KMS-11 (cell line): ENCODE measurements at regions not wholly inside any gene's neighbourhood (a gene's known extent, or its start where the extent isn't known, plus 50 kb on each side); places are given as distances from the start of the nearest gene placed in this dataset.

Source experiments
- H2AFZ ChIP-seq: fragments of 200-600 bp; sonication (generic); 2 replicates; pipeline ENCODE4 v1.6.1; 2016; ENCODE audit warnings: antibody characterized with exemption, mixed run types, low read depth
- H3K27ac ChIP-seq: fragments of 200-600 bp; sonication (generic); 2 replicates; pipeline ENCODE4 v1.6.1; 2016; ENCODE audit warnings: mild to moderate bottlenecking, mixed run types
- H3K27me3 ChIP-seq: fragments of 200-600 bp; sonication (generic); 2 replicates; pipeline ENCODE4 v1.6.1; 2017; ENCODE audit warnings: mild to moderate bottlenecking, low read depth, mixed run types, moderate library complexity; ENCODE audit not compliant: insufficient read depth
- H3K36me3 ChIP-seq: fragments of 200-600 bp; sonication (generic); 2 replicates; pipeline ENCODE4 v1.6.1; 2017; ENCODE audit warnings: mild to moderate bottlenecking, mixed run types; ENCODE audit not compliant: insufficient read depth
- H3K4me1 ChIP-seq: fragments of 200-600 bp; sonication (generic); 2 replicates; pipeline ENCODE4 v1.6.1; 2016; ENCODE audit warnings: mild to moderate bottlenecking, low read depth, mixed run types; ENCODE audit not compliant: poor library complexity, severe bottlenecking
- H3K4me2 ChIP-seq: fragments of 200-600 bp; sonication (generic); 2 replicates; pipeline ENCODE4 v1.7.0; 2016; ENCODE audit warnings: mild to moderate bottlenecking, mixed run types
- H3K4me3 ChIP-seq: fragments of 200-600 bp; sonication (generic); IDR thresholded peaks from 2 replicates; pipeline ENCODE4 v1.6.1; 2017; ENCODE audit warnings: low read depth, low read length, mixed read lengths; ENCODE audit not compliant: insufficient read depth
- H3K79me2 ChIP-seq: fragments of 200-600 bp; sonication (generic); 2 replicates; pipeline ENCODE4 v1.6.1; 2016; ENCODE audit warnings: low read depth, mixed run types; ENCODE audit not compliant: insufficient read depth
- H3K9ac ChIP-seq: fragments of 200-600 bp; sonication (generic); 2 replicates; pipeline ENCODE4 v1.6.1; 2016; ENCODE audit warnings: mild to moderate bottlenecking, mixed run types
- H4K20me1 ChIP-seq: fragments of 200-600 bp; sonication (generic); 2 replicates; pipeline ENCODE4 v1.6.1; 2016; ENCODE audit warnings: mild to moderate bottlenecking, mixed run types; ENCODE audit not compliant: insufficient read depth
- TF ChIP-seq, protein P1 (sequence below): fragments of 200-600 bp; sonication (generic); conservative IDR thresholded peaks from 2 replicates; pipeline ENCODE4 v1.6.1; 2017; ENCODE audit warnings: low read depth, mild to moderate bottlenecking, antibody characterized with exemption, low read length, moderate library complexity, mixed read lengths

GRCh38 chr15:48031466-48031865, 89.3 kb upstream of the SLC24A5 start:
- H3K36me3 ChIP-seq = no peaks in the 10 kb centered on the region
- no peak overlapping the region for H2AFZ ChIP-seq
- no peak overlapping the region for H3K4me3 ChIP-seq
- no peak overlapping the region for H3K9ac ChIP-seq
- no peaks in the 10 kb centered on the region for H4K20me1 ChIP-seq
- H3K27me3 ChIP-seq = no peaks in the 10 kb centered on the region
- no peaks in the 10 kb centered on the region for H3K4me1 ChIP-seq
- H3K79me2 ChIP-seq = no peaks in the 10 kb centered on the region
- TF ChIP-seq, protein P1, sequence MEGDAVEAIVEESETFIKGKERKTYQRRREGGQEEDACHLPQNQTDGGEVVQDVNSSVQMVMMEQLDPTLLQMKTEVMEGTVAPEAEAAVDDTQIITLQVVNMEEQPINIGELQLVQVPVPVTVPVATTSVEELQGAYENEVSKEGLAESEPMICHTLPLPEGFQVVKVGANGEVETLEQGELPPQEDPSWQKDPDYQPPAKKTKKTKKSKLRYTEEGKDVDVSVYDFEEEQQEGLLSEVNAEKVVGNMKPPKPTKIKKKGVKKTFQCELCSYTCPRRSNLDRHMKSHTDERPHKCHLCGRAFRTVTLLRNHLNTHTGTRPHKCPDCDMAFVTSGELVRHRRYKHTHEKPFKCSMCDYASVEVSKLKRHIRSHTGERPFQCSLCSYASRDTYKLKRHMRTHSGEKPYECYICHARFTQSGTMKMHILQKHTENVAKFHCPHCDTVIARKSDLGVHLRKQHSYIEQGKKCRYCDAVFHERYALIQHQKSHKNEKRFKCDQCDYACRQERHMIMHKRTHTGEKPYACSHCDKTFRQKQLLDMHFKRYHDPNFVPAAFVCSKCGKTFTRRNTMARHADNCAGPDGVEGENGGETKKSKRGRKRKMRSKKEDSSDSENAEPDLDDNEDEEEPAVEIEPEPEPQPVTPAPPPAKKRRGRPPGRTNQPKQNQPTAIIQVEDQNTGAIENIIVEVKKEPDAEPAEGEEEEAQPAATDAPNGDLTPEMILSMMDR = no peak
- no peak overlapping the region for H3K27ac ChIP-seq
- H3K4me2 ChIP-seq = no peak overlapping the region

- Histone ChIP-seq H3K4me2 (no peak overlapping the region), H3K4me3 (no peak overlapping the region), H2AFZ (no peak overlapping the region), H4K20me1 (no peaks in the 10 kb centered on the region), H3K9ac (no peak overlapping the region), H3K79me2 (no peaks in the 10 kb centered on the region), H3K27me3 (no peaks in the 10 kb centered on the region), H3K4me1 (no peaks in the 10 kb centered on the region), H3K36me3 (no peaks in the 10 kb centered on the region), H3K27ac (no peak overlapping the region)
- TF ChIP-seq, protein P1 = no peak
Observed at GRCh38 chr15:48031973-48032372, 88.8 kb upstream of the SLC24A5 start.

DNA sequence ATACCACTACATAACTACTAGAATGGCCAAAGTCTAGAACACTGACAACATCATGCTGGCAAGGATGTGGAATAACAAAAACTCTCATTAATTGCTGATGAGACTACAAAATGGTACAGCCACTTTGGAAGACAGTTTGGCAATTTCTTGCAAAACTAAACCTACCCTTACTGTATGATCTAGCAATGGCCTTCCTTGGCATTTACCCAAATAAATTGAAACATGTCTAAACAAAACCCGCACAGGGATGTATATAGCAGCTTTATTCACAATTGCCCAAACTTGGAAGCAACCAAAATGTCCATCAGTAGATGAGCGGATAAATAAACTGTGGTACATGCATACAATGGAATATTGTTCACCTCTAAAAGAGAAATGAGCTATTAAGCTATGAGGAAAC, 87.9 kb upstream of the SLC24A5 start:
- no peaks in the 10 kb centered on the region for H3K27me3 ChIP-seq
- H2AFZ ChIP-seq = no peak overlapping the region
- no peak overlapping the region for H3K4me3 ChIP-seq
- no peaks in the 10 kb centered on the region for H3K79me2 ChIP-seq
- no peak overlapping the region for H3K9ac ChIP-seq
- no peaks in the 10 kb centered on the region for H3K4me1 ChIP-seq
- no peaks in the 10 kb centered on the region for H3K36me3 ChIP-seq
- H3K27ac ChIP-seq = no peak overlapping the region
- H4K20me1 ChIP-seq = no peaks in the 10 kb centered on the region
- TF ChIP-seq, protein P1 = no peak
- H3K4me2 ChIP-seq = no peak overlapping the region

GRCh38 chr15:48038221-48038620, 82.6 kb upstream of the SLC24A5 start:
- H3K27me3 ChIP-seq = no peaks in the 10 kb centered on the region
- no peak overlapping the region for H3K4me2 ChIP-seq
- peaks cover 11% of the 10 kb centered on the region for H3K4me1 ChIP-seq
- no peaks in the 10 kb centered on the region for H4K20me1 ChIP-seq
- H3K4me3 ChIP-seq = no peak overlapping the region
- no peak overlapping the region for H3K9ac ChIP-seq
- H2AFZ ChIP-seq = no peak overlapping the region
- H3K79me2 ChIP-seq = no peaks in the 10 kb centered on the region
- TF ChIP-seq, protein P1 = no peak
- H3K27ac ChIP-seq = no peak overlapping the region
- H3K36me3 ChIP-seq = no peaks in the 10 kb centered on the region
